GM12878 (cell line): ENCODE measurements at regions not wholly inside any gene's neighbourhood (a gene's known extent, or its start where the extent isn't known, plus 50 kb on each side); places are given as distances from the start of the nearest gene placed in this dataset.

Source experiments
- ATAC-seq: fragments of 200-7000 bp; cut with Tn5 transposase; 3 replicates; pipeline ENCODE4 v1.9.1; 2020; ENCODE audit warnings: mild to moderate bottlenecking, moderate library complexity
- BruUV-seq: library from RNA; stranded (reverse); fragments of 400-500 nt; replicated peaks from 2 replicates; lab custom pipeline; 2021; lab: Mats Ljungman, UMichigan
- CTCF ChIA-PET: fragments of 300-600 bp; sonication (Branson Sonifier 250); formaldehyde crosslinking; extraction: SDS; loops from one replicate; lab custom pipeline; 2021; ENCODE audit warnings: inconsistent platforms; lab: Yijun Ruan, JAX
- POLR2A ChIA-PET: fragments of 350-600 bp; formaldehyde crosslinking; extraction: SDS; loops from one replicate; lab custom pipeline; 2021; ENCODE audit warnings: inconsistent platforms; lab: Charles Lee
- RAD21 ChIA-PET: fragments of 300-600 bp; sonication (Branson Sonifier 250); formaldehyde crosslinking; loops from one replicate; lab custom pipeline; 2023; ENCODE audit warnings: antibody characterized with exemption; ENCODE audit not compliant: unreplicated experiment; lab: Charles Lee
- SMC1A ChIA-PET: fragments of 300-600 bp; sonication (Branson Sonifier 250); formaldehyde crosslinking; loops from one replicate; lab custom pipeline; 2023; ENCODE audit not compliant: unreplicated experiment, uncharacterized antibody; lab: Charles Lee
- DNase-seq: peaks from one replicate; pipeline ENCODE4 v3.0.0-alpha.2; 2011; ENCODE audit warnings: low read depth, low spot score
- FAIRE-seq: peaks from 3 replicates; lab custom pipeline; 2011; peaks lifted over from hg19 to GRCh38; lab: Jason Lieb, UNC
- H2AFZ ChIP-seq: 2 replicates; pipeline ENCODE4 v1.6.0; 2011; ENCODE audit warnings: low read depth, low read length, control low read depth; ENCODE audit not compliant: control insufficient read depth
- H3K27ac ChIP-seq: 2 replicates; pipeline ENCODE4 v1.5.1; 2011; ENCODE audit warnings: control low read depth; ENCODE audit not compliant: control insufficient read depth, insufficient read depth
- H3K27me3 ChIP-seq, 2 experiments: replicated peaks in 1 of 2; 2 replicates each; pipeline versions ENCODE4 v1.6.0 to v1.6.1; 2011; ENCODE audit warnings: low read length in 1 of 2; ENCODE audit not compliant: control insufficient read depth in 2 of 2, insufficient read depth in 2 of 2
- H3K36me3 ChIP-seq, 2 experiments: 2 replicates each; pipeline ENCODE4 v1.5.1; 2011; ENCODE audit warnings: low read length in 1 of 2; ENCODE audit not compliant: control insufficient read depth in 2 of 2, insufficient read depth in 2 of 2
- H3K4me1 ChIP-seq: 2 replicates; pipeline ENCODE4 v1.6.1; 2011; ENCODE audit warnings: mild to moderate bottlenecking, low read length, moderate library complexity, mixed read lengths; ENCODE audit not compliant: control insufficient read depth, insufficient read depth
- H3K4me2 ChIP-seq: 2 replicates; pipeline ENCODE4 v1.6.0; 2011; ENCODE audit warnings: control low read depth; ENCODE audit not compliant: control insufficient read depth, insufficient read depth
- H3K4me3 ChIP-seq: fragments of 200-600 bp; sonication (generic); 2 replicates; pipeline ENCODE4 v1.5.1; 2016
- H3K79me2 ChIP-seq: 2 replicates; pipeline ENCODE4 v1.6.0; 2011; ENCODE audit warnings: low read length; ENCODE audit not compliant: control insufficient read depth, insufficient read depth
- H3K9ac ChIP-seq: 2 replicates; pipeline ENCODE4 v1.8.0; 2011; ENCODE audit warnings: low read length, control low read depth, mixed read lengths; ENCODE audit not compliant: control insufficient read depth, insufficient read depth
- H3K9me3 ChIP-seq: replicated peaks from 3 replicates; pipeline ENCODE4 v1.5.1; 2011; ENCODE audit warnings: mild to moderate bottlenecking, low read length; ENCODE audit not compliant: control insufficient read depth, insufficient read depth
- H4K20me1 ChIP-seq: 2 replicates; pipeline ENCODE4 v1.6.0; 2011; ENCODE audit not compliant: control insufficient read depth, insufficient read depth
- ATF7 ChIP-seq: fragments of 450-650 bp; IDR thresholded peaks from 2 replicates; pipeline ENCODE4 v1.6.1; 2016; ENCODE audit warnings: low read depth, mild to moderate bottlenecking
- BCL11A ChIP-seq: IDR thresholded peaks from 2 replicates; pipeline ENCODE4 v1.6.1; 2011; ENCODE audit warnings: low read depth, low read length
- CHD2 ChIP-seq: IDR thresholded peaks from 2 replicates; pipeline ENCODE4 v1.6.1; 2011; ENCODE audit warnings: low read depth, low read length, improper control_type of control experiment, borderline replicate concordance
- EED ChIP-seq: sonication (generic); IDR thresholded peaks from 2 replicates; pipeline ENCODE4 v1.6.1; 2016; ENCODE audit warnings: antibody characterized with exemption, low read depth
- HCFC1 ChIP-seq: fragments of 150-350 bp; IDR thresholded peaks from 2 replicates; pipeline ENCODE4 v1.6.1; 2014; ENCODE audit warnings: low read length
- HDAC2 ChIP-seq: fragments of 200-600 bp; sonication (generic); IDR thresholded peaks from 2 replicates; pipeline ENCODE4 v1.6.1; 2017
- IKZF1 ChIP-seq: fragments of 450-650 bp; conservative IDR thresholded peaks from 2 replicates; pipeline ENCODE4 v1.6.1; 2017; ENCODE audit warnings: antibody characterized with exemption, mild to moderate bottlenecking
- MTA2 ChIP-seq: fragments of 450-650 bp; IDR thresholded peaks from 2 replicates; pipeline ENCODE4 v1.6.1; 2016; ENCODE audit warnings: low read depth, mild to moderate bottlenecking, moderate library complexity
- NBN ChIP-seq: fragments of 450-650 bp; IDR thresholded peaks from 2 replicates; pipeline ENCODE4 v1.6.1; 2016
- NR2C1 ChIP-seq: fragments of 450-650 bp; IDR thresholded peaks from 2 replicates; pipeline ENCODE4 v1.6.1; 2017; ENCODE audit warnings: antibody characterized with exemption, mild to moderate bottlenecking, moderate library complexity
- REST ChIP-seq: IDR thresholded peaks from 2 replicates; pipeline ENCODE4 v1.6.1; 2012; ENCODE audit warnings: mild to moderate bottlenecking, low read depth, low read length
- SIN3A ChIP-seq: IDR thresholded peaks from 2 replicates; pipeline ENCODE4 v1.6.1; 2012; ENCODE audit warnings: low read depth, low read length, improper control_type of control experiment
- STAT3 ChIP-seq: IDR thresholded peaks from 2 replicates; pipeline ENCODE4 v1.6.1; 2011; ENCODE audit warnings: low read depth, low read length, improper control_type of control experiment
- TCF7 ChIP-seq: IDR thresholded peaks from 2 replicates; pipeline ENCODE4 v1.6.1; 2014; ENCODE audit warnings: antibody characterized with exemption, borderline replicate concordance
- WRNIP1 ChIP-seq: IDR thresholded peaks from 2 replicates; pipeline ENCODE4 v1.6.1; 2011; ENCODE audit warnings: low read depth, low read length, improper control_type of control experiment, borderline replicate concordance
- WGBS: methylation state at CpG from one replicate; pipeline ENCODE4 v1.1.6; 2016; ENCODE audit warnings: low lambda C conversion rate; ENCODE audit not compliant: insufficient replicate concordance, insufficient coverage; ENCODE audit errors: missing lambda C conversion rate; 5-methylcytosine and 5-hydroxymethylcytosine counted together
- in situ Hi-C: fragments of 300-500 bp; cut with MboI; formaldehyde crosslinking; loops from 9 replicates; pipeline ENCODE4 v1.14.3; 2018; ENCODE audit warnings: mixed read lengths
- intact Hi-C: fragments of 100-400 bp; cut with micrococcal nuclease; formaldehyde crosslinking; loops from one replicate; pipeline ENCODE4 v1.14.2; 2022; ENCODE audit not compliant: unreplicated experiment
- TF ChIP-seq, protein P1 (sequence below), 3 experiments: IDR thresholded peaks in 2 of 3; conservative IDR thresholded peaks in 1 of 3; 2 replicates each; pipeline ENCODE4 v1.5.1; 2011; ENCODE audit warnings: low read depth in 3 of 3, low read length in 3 of 3, mild to moderate bottlenecking in 3 of 3, control low read depth in 2 of 3, moderate library complexity in 2 of 3, inconsistent platforms in 1 of 3, mixed read lengths in 1 of 3; ENCODE audit not compliant: control insufficient read depth in 2 of 3, insufficient read depth in 1 of 3; ENCODE audit errors: extremely low read depth in 1 of 3
- TF ChIP-seq, protein P2 (sequence below): fragments of 450-650 bp; IDR thresholded peaks from 2 replicates; pipeline ENCODE4 v1.6.1; 2017; ENCODE audit warnings: borderline replicate concordance
- TF ChIP-seq, protein P3 (sequence below): IDR thresholded peaks from 2 replicates; pipeline ENCODE4 v1.6.1; 2011; ENCODE audit warnings: low read depth, mild to moderate bottlenecking, low read length, moderate library complexity, borderline replicate concordance; ENCODE audit errors: extremely low read depth

DNA sequence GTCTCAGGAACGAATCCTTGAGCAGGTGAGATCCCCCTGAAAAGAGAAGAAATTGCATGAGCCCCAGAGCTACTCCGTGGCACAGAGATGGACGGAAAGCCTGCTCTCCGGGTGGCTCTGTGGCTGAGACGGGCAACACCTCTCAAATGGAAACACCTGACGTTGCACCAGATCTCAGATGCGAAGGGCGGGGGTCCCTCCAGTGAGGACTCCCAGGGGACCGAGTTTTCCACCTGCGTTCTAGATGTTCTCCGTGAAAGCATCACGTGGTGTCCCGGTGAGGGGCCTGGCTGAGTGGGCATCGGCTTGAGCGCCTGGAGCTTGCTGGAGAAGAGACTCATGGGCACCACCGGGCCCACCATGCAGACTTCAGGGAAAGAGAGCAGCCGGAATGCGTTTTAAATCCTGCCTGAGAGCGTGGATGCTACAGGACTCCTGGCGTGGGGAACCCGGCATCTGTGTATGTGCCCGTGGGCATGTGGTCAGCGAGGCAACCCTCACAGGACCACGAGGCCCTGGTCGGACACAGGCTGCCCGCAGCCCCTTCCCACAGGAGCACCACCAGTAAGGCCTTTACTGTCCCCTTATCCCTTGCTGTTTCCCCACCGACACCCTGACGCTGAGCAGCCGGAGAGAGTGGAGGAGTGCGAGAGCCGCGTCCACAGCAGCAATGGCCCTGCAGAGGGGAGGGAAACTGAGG is 378.4 kb upstream of the IRX4 start:
- no peak overlapping the region for H2AFZ ChIP-seq
- H3K4me3 ChIP-seq: no peak overlapping the region
- H3K27me3 ChIP-seq: no peaks in the 10 kb centered on the region
- FAIRE-seq (no peak), ATAC-seq (no peak), DNase-seq (no peak)
- no peaks in the 10 kb centered on the region for H3K36me3 ChIP-seq
- intact Hi-C loops: no loop called here
- no peaks in the 10 kb centered on the region for H3K4me1 ChIP-seq
- ChIA-PET POLR2A (no interaction called here), RAD21 (no interaction called here), CTCF (no interaction called here), SMC1A (no interaction called here)
- WGBS: 63% methylated on average over 32 of the region's 32 CpGs
- in situ Hi-C loops: no loop called here
- no peaks in the 10 kb centered on the region for H4K20me1 ChIP-seq
- no peaks in the 10 kb centered on the region for H3K79me2 ChIP-seq
- TF ChIP-seq MTA2 (no peak), NR2C1 (no peak), EED (no peak), ATF7 (no peak), WRNIP1 (no peak), NBN (no peak), REST (no peak), IKZF1 (no peak), TCF7 (no peak), BCL11A (no peak), SIN3A (no peak), HCFC1 (no peak), HDAC2 (no peak), CHD2 (no peak), STAT3 (no peak)
- TF ChIP-seq, protein P1, sequence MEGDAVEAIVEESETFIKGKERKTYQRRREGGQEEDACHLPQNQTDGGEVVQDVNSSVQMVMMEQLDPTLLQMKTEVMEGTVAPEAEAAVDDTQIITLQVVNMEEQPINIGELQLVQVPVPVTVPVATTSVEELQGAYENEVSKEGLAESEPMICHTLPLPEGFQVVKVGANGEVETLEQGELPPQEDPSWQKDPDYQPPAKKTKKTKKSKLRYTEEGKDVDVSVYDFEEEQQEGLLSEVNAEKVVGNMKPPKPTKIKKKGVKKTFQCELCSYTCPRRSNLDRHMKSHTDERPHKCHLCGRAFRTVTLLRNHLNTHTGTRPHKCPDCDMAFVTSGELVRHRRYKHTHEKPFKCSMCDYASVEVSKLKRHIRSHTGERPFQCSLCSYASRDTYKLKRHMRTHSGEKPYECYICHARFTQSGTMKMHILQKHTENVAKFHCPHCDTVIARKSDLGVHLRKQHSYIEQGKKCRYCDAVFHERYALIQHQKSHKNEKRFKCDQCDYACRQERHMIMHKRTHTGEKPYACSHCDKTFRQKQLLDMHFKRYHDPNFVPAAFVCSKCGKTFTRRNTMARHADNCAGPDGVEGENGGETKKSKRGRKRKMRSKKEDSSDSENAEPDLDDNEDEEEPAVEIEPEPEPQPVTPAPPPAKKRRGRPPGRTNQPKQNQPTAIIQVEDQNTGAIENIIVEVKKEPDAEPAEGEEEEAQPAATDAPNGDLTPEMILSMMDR (IDR thresholded peaks at IDR 0.05 in 2 of 3, conservative IDR thresholded peaks at IDR 0.05 in 1 of 3; ENCODE audit: control insufficient read depth in 2 of 3, extremely low read depth in 1 of 3, insufficient read depth in 1 of 3, low read depth in 3 of 3, low read length in 3 of 3): no peak
- TF ChIP-seq, protein P2, sequence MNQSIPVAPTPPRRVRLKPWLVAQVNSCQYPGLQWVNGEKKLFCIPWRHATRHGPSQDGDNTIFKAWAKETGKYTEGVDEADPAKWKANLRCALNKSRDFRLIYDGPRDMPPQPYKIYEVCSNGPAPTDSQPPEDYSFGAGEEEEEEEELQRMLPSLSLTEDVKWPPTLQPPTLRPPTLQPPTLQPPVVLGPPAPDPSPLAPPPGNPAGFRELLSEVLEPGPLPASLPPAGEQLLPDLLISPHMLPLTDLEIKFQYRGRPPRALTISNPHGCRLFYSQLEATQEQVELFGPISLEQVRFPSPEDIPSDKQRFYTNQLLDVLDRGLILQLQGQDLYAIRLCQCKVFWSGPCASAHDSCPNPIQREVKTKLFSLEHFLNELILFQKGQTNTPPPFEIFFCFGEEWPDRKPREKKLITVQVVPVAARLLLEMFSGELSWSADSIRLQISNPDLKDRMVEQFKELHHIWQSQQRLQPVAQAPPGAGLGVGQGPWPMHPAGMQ: no peak
- TF ChIP-seq, protein P3, sequence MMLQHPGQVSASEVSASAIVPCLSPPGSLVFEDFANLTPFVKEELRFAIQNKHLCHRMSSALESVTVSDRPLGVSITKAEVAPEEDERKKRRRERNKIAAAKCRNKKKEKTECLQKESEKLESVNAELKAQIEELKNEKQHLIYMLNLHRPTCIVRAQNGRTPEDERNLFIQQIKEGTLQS: no peak
- H3K9me3 ChIP-seq: no peaks in the 10 kb centered on the region; the same call in 2 of the 3 replicates
- H3K27ac ChIP-seq: no peak overlapping the region
- no TSS peak for BruUV-seq
- no peak overlapping the region for H3K4me2 ChIP-seq
- H3K9ac ChIP-seq: no peak overlapping the region
